KOPT-K1 (cell line): ENCODE measurements at regions not wholly inside any gene's neighbourhood (a gene's known extent, or its start where the extent isn't known, plus 50 kb on each side); places are given as distances from the start of the nearest gene placed in this dataset.
"Not testable (repeated sequence)": the region's sequence is repeated elsewhere in the genome, so short reads cannot be mapped to it uniquely, and the experiment has no call there.

Source experiments
- H3K27ac ChIP-seq: fragments of 200-600 bp; sonication (generic); 2 replicates; pipeline ENCODE4 v1.5.1; 2016; ENCODE audit warnings: antibody characterized with exemption, mild to moderate bottlenecking, low read depth, low read length; ENCODE audit not compliant: poor library complexity, severe bottlenecking
- H3K36me3 ChIP-seq: fragments of 200-600 bp; sonication (generic); 2 replicates; pipeline ENCODE4 v1.5.1; 2017; ENCODE audit warnings: antibody characterized with exemption, mild to moderate bottlenecking, low read length, moderate library complexity; ENCODE audit not compliant: insufficient read depth
- H3K9me3 ChIP-seq: fragments of 200-600 bp; sonication (generic); 2 replicates; pipeline ENCODE4 v1.5.1; 2017; ENCODE audit warnings: antibody characterized with exemption, low read length, mild to moderate bottlenecking; ENCODE audit not compliant: insufficient read depth, poor library complexity, severe bottlenecking

DNA sequence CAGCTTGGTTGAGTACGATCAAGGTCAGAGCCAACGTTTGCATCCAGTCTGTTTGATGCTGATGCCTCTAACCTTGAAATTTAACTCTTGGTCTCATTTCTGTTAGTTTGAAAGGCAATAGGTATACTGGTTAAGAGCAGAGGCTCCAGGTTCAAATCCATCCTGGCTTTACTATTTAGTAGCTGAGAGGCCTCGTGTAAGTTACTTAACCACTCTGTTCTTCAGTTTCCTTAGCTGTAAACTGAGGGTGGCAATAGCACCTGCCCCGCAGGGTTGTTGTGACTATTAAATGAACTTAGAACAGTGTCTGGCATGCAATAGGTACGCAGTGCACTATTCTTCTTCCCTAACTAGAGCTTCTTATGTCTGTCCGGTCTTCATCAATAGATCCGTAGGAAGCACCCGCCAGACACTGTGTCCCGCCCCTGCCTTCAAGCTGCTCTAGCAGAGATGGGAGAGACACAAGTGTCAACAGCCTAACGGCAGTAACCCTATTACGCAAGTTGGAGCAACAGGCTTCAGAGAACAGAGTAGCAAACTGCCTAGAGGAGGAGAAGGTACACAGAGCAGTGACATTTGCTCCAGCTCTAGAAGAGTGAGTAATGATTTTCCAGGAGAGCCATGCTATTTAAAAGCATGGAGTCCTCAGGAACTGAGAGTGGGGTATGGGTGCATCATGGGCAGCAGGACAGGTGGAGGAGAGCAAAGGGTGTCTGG, 62.7 kb upstream of the ST3GAL5 start:
- H3K9me3 ChIP-seq: peaks cover 16% of the 10 kb centered on the region
- no peaks in the 10 kb centered on the region for H3K36me3 ChIP-seq
- no peak overlapping the region for H3K27ac ChIP-seq

DNA sequence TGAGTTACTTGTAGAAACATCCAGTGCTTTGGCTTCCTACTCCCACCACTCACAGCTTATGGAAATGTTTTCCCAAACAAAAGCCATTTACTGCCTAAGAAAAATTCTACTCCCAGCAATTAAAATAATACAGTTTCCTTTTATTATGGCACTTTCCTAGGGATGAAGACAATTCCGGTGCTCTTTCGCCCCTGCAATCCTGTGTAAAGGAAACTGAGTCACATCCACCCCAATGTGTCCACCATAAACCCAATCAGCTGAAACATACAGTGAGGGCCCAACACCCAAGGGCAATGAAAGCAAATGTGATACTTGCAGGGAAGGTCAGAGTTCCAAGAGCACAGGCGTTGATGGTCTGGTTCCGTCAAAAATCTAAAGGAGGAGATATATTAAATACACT, 62.0 kb upstream of the ST3GAL5 start:
- Histone ChIP-seq H3K27ac (no peak overlapping the region), H3K36me3 (no peaks in the 10 kb centered on the region), H3K9me3 (peaks cover 21% of the 10 kb centered on the region)

DNA sequence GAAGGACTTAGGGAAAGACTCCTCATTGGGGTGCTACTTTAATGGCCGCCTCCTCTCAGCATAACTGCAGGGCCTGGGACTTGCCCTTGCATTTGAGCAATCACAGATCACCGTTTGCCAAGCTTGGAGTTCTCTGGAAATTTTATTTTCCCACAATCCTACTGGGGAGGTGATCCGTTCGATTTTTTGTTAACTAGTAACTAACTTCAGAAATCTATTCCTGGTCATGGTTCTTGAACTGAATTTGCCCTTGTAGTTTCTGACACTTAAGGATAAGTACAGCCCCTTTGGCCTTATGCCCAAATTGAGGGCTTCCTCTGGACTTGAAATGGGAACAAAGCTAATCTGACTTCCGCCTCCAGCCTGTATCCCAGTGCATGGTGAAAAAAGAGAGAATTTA, 60.5 kb upstream of the ST3GAL5 start:
- Histone ChIP-seq H3K36me3 (no peaks in the 10 kb centered on the region), H3K27ac (no peak overlapping the region), H3K9me3 (peaks cover 29% of the 10 kb centered on the region)

DNA sequence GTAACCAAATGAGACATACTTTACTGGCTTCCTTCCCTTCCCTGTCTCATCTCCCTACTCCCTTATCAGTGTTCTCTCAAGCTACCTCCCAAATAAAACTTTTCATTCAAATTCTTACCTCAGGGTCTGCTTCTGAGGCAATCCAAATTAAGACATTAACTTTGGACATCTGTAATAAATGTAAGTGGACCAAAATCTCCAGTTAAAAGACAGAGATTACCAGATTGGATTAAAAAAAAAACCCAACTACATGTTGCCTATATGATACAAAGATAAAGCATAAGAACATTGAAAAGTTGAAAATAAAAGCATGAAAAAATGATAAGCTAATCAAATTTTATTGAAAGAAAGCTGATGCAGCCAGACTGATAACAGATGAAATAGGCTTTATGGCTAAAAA, 58.8 kb upstream of the ST3GAL5 start:
- Histone ChIP-seq H3K36me3 (no peaks in the 10 kb centered on the region), H3K27ac (no peak overlapping the region), H3K9me3 (peaks cover 45% of the 10 kb centered on the region)

DNA sequence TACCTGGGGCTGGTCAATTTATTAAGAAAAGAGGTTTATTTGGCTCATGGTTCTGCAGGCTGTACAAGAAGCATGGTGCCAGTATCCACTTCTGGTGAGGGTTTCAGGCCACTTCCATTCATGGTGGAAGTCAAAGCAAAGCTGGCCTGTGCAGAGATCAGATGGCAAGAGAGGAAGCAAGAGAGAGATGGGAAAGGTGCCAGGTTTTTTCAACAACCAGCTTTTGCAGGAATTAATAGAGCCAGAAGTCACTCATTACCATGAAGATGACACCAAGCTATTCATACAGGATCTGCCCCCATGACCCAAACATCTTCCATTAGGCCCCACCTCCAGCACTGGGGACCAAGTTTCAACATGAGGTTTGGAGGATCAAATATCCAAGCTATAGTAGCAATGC, 56.8 kb upstream of the ST3GAL5 start:
- Histone ChIP-seq H3K27ac (no peak overlapping the region), H3K36me3 (no peaks in the 10 kb centered on the region), H3K9me3 (peaks cover 64% of the 10 kb centered on the region)

DNA sequence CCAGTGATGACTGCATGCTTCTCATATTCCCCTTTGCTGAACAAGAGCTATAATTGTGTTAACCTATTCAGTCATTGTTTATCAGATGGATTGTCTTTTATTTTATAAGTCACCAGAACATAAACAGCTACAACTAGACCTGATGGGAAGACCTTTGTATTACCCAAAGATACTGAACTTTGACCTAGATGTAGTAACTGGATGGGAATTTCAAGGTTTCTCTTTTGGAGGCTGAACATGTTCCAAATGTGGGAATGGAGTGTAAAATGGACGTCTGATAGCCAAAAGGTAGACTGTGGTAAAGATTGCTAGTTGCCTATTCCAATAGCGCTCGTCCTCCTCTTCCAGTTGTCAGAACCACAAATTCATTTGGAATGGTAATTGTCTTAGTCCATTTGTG, 56.4 kb upstream of the ST3GAL5 start:
- H3K36me3 ChIP-seq: no peaks in the 10 kb centered on the region
- H3K9me3 ChIP-seq: peaks cover 67% of the 10 kb centered on the region
- no peak overlapping the region for H3K27ac ChIP-seq

DNA sequence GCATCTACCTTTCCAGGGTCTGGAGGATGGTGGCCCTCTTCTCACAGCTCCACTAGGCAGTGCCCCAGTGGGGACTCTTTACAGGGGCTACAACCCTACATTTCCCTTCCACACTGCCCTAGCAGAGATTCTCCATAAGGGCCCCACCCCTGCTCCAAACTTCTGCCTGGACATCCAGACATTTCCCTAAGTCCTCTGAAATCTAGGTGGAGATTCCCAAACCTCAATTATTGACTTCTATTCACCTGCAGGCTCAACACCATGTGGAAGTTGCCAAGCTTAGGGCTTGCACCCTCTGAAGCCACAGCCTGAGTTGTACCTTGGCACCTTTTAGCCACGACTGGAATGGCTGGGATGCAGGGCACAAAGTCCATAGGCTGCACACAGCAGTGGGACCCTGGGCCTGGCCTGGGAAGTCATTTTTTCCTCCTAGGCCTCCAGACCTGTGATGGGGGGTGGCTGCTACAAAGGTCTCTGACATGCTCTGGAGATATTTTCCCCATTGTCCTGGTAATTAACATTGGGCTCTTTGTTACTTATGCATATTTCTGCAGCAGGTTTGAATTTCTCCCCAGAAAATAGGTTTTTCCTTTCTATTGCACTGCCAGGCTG, 53.7 kb upstream of the ST3GAL5 start:
- Histone ChIP-seq H3K9me3 (peaks cover 55% of the 10 kb centered on the region), H3K27ac (no peak overlapping the region), H3K36me3 (no peaks in the 10 kb centered on the region)

DNA sequence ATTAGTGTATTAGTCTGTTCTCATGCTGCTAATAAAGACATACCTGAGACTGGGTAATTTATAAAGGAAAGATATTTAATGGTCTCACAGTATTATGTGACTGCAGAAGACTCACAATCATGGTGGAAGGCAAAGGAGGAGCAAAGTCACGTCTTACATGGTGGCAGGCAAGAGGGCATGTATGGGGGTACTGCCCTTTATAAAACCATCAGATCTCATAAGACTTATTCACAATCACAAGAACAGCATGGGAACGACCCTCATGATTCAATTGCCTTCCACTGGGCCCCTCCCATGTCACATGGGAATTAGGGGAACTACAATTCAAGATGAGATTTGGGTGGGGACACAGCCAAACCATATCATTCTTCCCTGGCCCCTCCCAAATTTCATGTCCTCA, 52.7 kb upstream of the ST3GAL5 start:
- peaks cover 50% of the 10 kb centered on the region for H3K9me3 ChIP-seq
- not testable (repeated sequence) for H3K36me3 ChIP-seq, H3K27ac ChIP-seq

DNA sequence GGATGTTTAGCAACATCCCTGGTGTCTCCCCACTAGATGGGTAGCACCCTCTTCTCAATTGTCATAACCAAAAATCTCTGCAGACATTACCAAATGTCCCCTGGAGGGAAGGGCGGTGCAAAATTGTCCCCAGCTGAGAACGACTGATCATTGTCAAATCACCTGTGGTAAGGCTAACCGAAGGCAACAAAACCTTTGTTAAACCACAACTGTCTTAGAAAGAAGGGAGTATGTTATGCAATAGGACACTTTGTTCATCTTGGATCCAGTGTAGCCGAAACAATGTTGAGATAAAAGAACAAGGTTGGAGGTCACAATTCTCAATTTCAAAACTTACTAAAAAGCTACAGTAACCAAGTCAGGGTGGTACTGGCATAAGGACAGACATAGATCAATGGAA, 50.3 kb upstream of the ST3GAL5 start:
- peaks cover 37% of the 10 kb centered on the region for H3K9me3 ChIP-seq
- no peak overlapping the region for H3K27ac ChIP-seq

More for the DNA sequence above, 50.3 kb upstream of the ST3GAL5 start:
- H3K36me3 ChIP-seq: no peaks in the 10 kb centered on the region
